ENCODE measurements at regions not wholly inside any gene's neighbourhood (a gene's known extent, or its start where the extent isn't known, plus 50 kb on each side); places are given as distances from the start of the nearest gene placed in this dataset.

DNA sequence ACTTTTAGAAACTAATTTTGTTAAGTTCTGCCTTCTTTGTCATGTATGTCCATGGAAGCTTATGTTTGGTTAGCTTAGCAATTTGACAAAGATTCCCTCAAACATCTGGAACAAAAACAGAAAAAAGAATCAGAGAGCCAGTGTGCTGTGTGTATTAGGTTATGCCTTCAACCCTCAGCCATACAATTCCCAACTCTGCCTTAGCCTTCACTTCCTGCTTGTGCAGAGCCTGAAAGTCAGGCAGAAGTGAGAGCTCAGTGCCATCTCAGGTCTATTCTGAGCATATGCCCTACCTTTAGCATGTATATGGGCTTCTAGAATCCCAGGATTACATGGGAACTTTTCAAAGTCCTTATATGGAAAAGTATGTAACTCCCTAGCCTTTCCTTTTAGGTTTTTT lies 58.2 kb upstream of the STOX2 start:
- H3K4me1 Mint-ChIP-seq, result no peaks in the 10 kb centered on the region
- no peak overlapping the region for H3K27ac Mint-ChIP-seq
- H3K36me3 Mint-ChIP-seq (ENCODE audit: low read depth), result no peaks in the 10 kb centered on the region
- DNase-seq, result no peak
- peaks cover 25% of the 10 kb centered on the region for H3K27me3 Mint-ChIP-seq
- H3K9me3 Mint-ChIP-seq, result no peaks in the 10 kb centered on the region
- intact Hi-C loops (cut with micrococcal nuclease), result no loop called here
- H3K4me3 Mint-ChIP-seq, result no peak overlapping the region

DNA sequence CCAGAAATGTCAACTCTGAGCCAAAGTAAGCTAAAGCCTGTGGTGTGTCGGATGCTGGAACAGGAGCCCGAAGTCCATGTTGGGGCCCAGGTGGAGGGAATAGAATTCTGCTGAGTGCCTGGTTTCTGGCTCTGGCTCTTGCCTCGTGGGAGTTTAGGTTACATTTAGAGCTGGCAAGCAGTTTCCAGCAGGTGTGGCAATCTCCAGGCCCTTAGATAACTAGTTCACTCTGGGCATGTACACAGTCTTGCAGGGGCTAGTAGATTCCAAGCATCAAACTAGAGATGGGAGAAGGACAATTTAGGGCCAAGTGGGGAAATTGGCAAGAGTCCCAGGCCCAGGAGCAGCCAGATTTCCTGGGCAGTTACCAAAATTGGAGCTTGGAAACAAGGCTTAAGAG lies 56.3 kb upstream of the STOX2 start:
- H3K36me3 Mint-ChIP-seq (ENCODE audit: low read depth), result no peaks in the 10 kb centered on the region
- no peaks in the 10 kb centered on the region for H3K9me3 Mint-ChIP-seq
- intact Hi-C loops (cut with micrococcal nuclease), result no loop called here

DNA sequence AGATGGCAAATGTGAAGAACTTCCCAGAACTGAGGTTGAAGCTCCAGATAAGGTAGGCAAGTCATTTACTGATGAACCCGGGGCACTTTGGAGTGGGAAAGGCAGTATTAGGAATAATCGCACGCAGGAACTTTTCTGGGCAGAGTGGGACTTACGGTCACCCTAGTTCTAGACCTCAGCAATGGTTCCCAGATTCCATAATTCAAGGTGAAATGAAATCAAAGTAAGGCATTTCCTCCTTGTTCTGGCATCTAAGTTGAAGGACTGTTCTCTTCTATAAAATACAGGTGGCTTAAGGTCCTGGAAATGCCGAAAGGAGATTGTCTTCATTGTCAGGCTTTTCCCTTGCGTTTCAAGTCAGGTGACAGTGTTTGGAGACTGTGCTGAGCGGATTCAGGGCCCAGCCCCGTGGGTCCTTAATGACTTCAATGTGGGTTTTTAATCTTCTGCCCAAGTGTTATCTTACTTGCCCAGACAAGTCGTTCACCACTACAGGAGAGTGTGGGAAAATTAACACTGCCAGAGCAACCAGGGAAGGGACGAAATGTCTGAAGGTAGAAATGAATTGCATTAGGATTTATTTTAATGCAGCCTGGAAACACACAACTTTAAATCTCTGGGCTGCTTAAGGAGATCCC lies 52.1 kb upstream of the STOX2 start:
- no peak for DNase-seq
- Mint-ChIP-seq H3K27ac (no peak overlapping the region), H3K4me1 (no peaks in the 10 kb centered on the region), H3K27me3 (peaks cover 6% of the 10 kb centered on the region), H3K9me3 (no peaks in the 10 kb centered on the region), H3K36me3 (ENCODE audit: low read depth) (no peaks in the 10 kb centered on the region), H3K4me3 (no peak overlapping the region)
- intact Hi-C loops (cut with micrococcal nuclease), result no loop called here

More for the DNA sequence above, 56.3 kb upstream of the STOX2 start:
- DNase-seq, result no peak
- no peaks in the 10 kb centered on the region for H3K4me1 Mint-ChIP-seq
- no peak overlapping the region for H3K27ac Mint-ChIP-seq
- peaks cover 25% of the 10 kb centered on the region for H3K27me3 Mint-ChIP-seq
- no peak overlapping the region for H3K4me3 Mint-ChIP-seq

DNA sequence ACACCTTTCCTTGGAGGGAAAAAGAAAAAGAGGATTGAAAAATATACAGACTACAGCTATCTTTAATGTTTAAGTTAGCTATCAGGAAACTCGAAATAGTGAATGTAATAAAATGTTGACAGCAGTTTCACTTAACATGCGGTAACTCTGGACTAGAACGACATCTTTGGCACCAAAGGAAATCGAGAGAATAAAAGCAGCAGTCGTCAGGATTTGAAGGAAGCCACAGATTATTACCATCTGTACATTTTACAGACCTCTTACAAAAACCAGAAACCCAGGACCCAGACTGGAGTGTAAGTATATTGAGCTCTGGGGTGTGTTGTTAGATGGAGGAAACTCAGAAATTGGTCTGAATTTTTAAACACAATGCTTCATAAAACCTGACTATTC lies 51.6 kb upstream of the STOX2 start:
- intact Hi-C loops (cut with micrococcal nuclease), result no loop called here
- no peak for DNase-seq
- H3K27me3 Mint-ChIP-seq, result peaks cover 3% of the 10 kb centered on the region
- H3K9me3 Mint-ChIP-seq, result no peaks in the 10 kb centered on the region
- H3K36me3 Mint-ChIP-seq (ENCODE audit: low read depth), result no peaks in the 10 kb centered on the region
- no peak overlapping the region for H3K4me3 Mint-ChIP-seq
- no peaks in the 10 kb centered on the region for H3K4me1 Mint-ChIP-seq
- H3K27ac Mint-ChIP-seq, result no peak overlapping the region

All from activated CD4-positive, alpha-beta T cell treated with anti-CD3 and anti-CD28 coated beads, Interleukin-2, amount 10 ng/mL, durations not matched to agents 24 days and 14 days (primary cell).